Panc1 (cell line): ENCODE measurements at regions not wholly inside any gene's neighbourhood (a gene's known extent, or its start where the extent isn't known, plus 50 kb on each side); places are given as distances from the start of the nearest gene placed in this dataset.

Experiments
- ATAC-seq: fragments of 200-7000 bp; cut with Tn5 transposase; 2 replicates; pipeline ENCODE4 v1.9.1; 2020; ENCODE audit warnings: mild to moderate bottlenecking, moderate library complexity
- BruUV-seq: library from RNA; stranded (reverse); fragments of 400-500 nt; replicated peaks from 2 replicates; lab custom pipeline; 2021; lab: Mats Ljungman, UMichigan
- CTCF ChIA-PET: fragments of 300-600 bp; sonication (Branson Sonifier 250); formaldehyde crosslinking; loops from one replicate; lab custom pipeline; 2022; ENCODE audit warnings: antibody characterized with exemption; lab: Charles Lee
- POLR2A ChIA-PET: fragments of 300-600 bp; sonication (Branson Sonifier 250); formaldehyde crosslinking; loops from one replicate; lab custom pipeline; 2022; ENCODE audit warnings: antibody characterized with exemption; lab: Charles Lee
- DNase-seq: peaks from one replicate; pipeline ENCODE4 v3.0.0-alpha.2; 2010; ENCODE audit warnings: low read depth, low spot score
- H3K27ac ChIP-seq: 2 replicates; pipeline ENCODE4 v1.5.1; 2011; ENCODE audit warnings: mild to moderate bottlenecking, low read length, inconsistent platforms
- H3K27me3 ChIP-seq: fragments of 200-500 bp; sonication (Bioruptor generic); 2 replicates; pipeline ENCODE4 v1.6.0; 2014; ENCODE audit warnings: low read length, inconsistent platforms; ENCODE audit not compliant: control insufficient read depth, insufficient read depth
- H3K36me3 ChIP-seq: fragments of 200-500 bp; sonication (Bioruptor generic); 2 replicates; pipeline ENCODE4 v1.5.1; 2014; ENCODE audit warnings: inconsistent platforms, mild to moderate bottlenecking, low read length, moderate library complexity; ENCODE audit not compliant: control insufficient read depth, insufficient read depth
- H3K4me1 ChIP-seq: 2 replicates; pipeline ENCODE4 v1.5.1; 2011; ENCODE audit warnings: inconsistent platforms, mild to moderate bottlenecking, low read length, moderate library complexity; ENCODE audit not compliant: control insufficient read depth, insufficient read depth
- H3K4me3 ChIP-seq, 2 experiments: 2 replicates each; pipeline ENCODE4 v1.5.1; 2011 to 2012; ENCODE audit warnings: low read depth in 2 of 2, low read length in 2 of 2, mild to moderate bottlenecking in 2 of 2, inconsistent platforms in 1 of 2, moderate library complexity in 1 of 2
- H3K9me3 ChIP-seq: fragments of 200-500 bp; sonication (Bioruptor generic); 2 replicates; pipeline ENCODE4 v1.5.1; 2014; ENCODE audit warnings: low read depth, mild to moderate bottlenecking, inconsistent platforms, low read length, moderate library complexity; ENCODE audit not compliant: control insufficient read depth, insufficient read depth
- CTCF ChIP-seq: fragments of 450-650 bp; IDR thresholded peaks from 2 replicates; pipeline ENCODE4 v1.5.1; 2017; ENCODE audit warnings: mild to moderate bottlenecking
- POLR2AphosphoS5 ChIP-seq: IDR thresholded peaks from 2 replicates; pipeline ENCODE4 v1.6.1; 2012; ENCODE audit warnings: mild to moderate bottlenecking, low read depth, low read length, moderate library complexity
- REST ChIP-seq, 2 experiments: IDR thresholded peaks; 2 replicates each; pipeline ENCODE4 v1.6.1; 2011 to 2012; ENCODE audit warnings: low read depth in 2 of 2, control low read depth in 1 of 2, low read length in 1 of 2, mild to moderate bottlenecking in 1 of 2, moderate library complexity in 1 of 2; ENCODE audit not compliant: insufficient read depth in 1 of 2
- SIN3A ChIP-seq: IDR thresholded peaks from 2 replicates; pipeline ENCODE4 v1.6.1; 2012; ENCODE audit warnings: low read depth, mild to moderate bottlenecking, low read length, moderate library complexity, borderline replicate concordance; ENCODE audit not compliant: insufficient read depth
- TCF7L2 ChIP-seq: IDR thresholded peaks from 2 replicates; pipeline ENCODE4 v1.6.1; 2011; ENCODE audit warnings: mild to moderate bottlenecking, low read depth, low read length, inconsistent platforms
- in situ Hi-C: cut with HindIII; loops from 2 replicates; pipeline ENCODE4 v1.10.0; 2016; ENCODE audit warnings: low sequenced_read_pairs, low pct_unique_long_range_greater_than_20kb
- intact Hi-C: fragments of 100-400 bp; cut with micrococcal nuclease; formaldehyde crosslinking; loops from one replicate; pipeline ENCODE4 v1.10.0; 2022; ENCODE audit not compliant: unreplicated experiment

- DNase-seq: no peak
- ChIA-PET CTCF (interaction anchor here (0.9 kb wide), 1 partner anchor 338 kb away, joined by 3 read pairs; no protein-coding TSS in a partner anchor), POLR2A (no interaction called here)
- in situ Hi-C loops: no loop called here
- Histone ChIP-seq H3K9me3 (no peaks in the 10 kb centered on the region), H3K36me3 (no peaks in the 10 kb centered on the region), H3K27me3 (no peaks in the 10 kb centered on the region), H3K4me3 (no peak overlapping the region), H3K27ac (no peak overlapping the region), H3K4me1 (peaks cover 3% of the 10 kb centered on the region; the same call in 1 of the 2 replicates)
- intact Hi-C loops: no loop called here
- TF ChIP-seq POLR2AphosphoS5 (no peak), TCF7L2 (no peak), REST (IDR thresholded peaks at IDR 0.05; ENCODE audit: insufficient read depth in 1 of 2, low read depth in 2 of 2, low read length in 1 of 2) (no peak), SIN3A (no peak), CTCF (no peak)
- no peak for ATAC-seq
- BruUV-seq: no TSS peak
Observed at GRCh38 chr6:150755042-150755441, 110.5 kb upstream of the MTHFD1L start.

- Histone ChIP-seq H3K27ac (no peak overlapping the region), H3K4me1 (peaks cover 3% of the 10 kb centered on the region; the same call in 1 of the 2 replicates), H3K9me3 (no peaks in the 10 kb centered on the region), H3K36me3 (no peaks in the 10 kb centered on the region), H3K4me3 (no peak overlapping the region), H3K27me3 (no peaks in the 10 kb centered on the region)
- intact Hi-C loops: no loop called here
- ATAC-seq (no peak), DNase-seq (no peak)
- CTCF ChIA-PET: interaction anchor here (0.9 kb wide), 1 partner anchor 338 kb away, joined by 3 read pairs; no protein-coding TSS in a partner anchor
- POLR2A ChIA-PET: no interaction called here
- in situ Hi-C loops: no loop called here
- BruUV-seq: no TSS peak
- TF ChIP-seq CTCF: no peak
- TF ChIP-seq POLR2AphosphoS5: no peak
- TF ChIP-seq TCF7L2: no peak
- no peak for TF ChIP-seq REST (IDR thresholded peaks at IDR 0.05; ENCODE audit: insufficient read depth in 1 of 2, low read depth in 2 of 2, low read length in 1 of 2)
- TF ChIP-seq SIN3A: no peak
Observed at GRCh38 chr6:150755524-150755923, 110.0 kb upstream of the MTHFD1L start.
